GM19438 (cell line): ENCODE measurements at regions not wholly inside any gene's neighbourhood (a gene's known extent, or its start where the extent isn't known, plus 50 kb on each side); places are given as distances from the start of the nearest gene placed in this dataset.

ENCODE experiments used
- ATAC-seq: cut with Tn5 transposase; IDR thresholded peaks from one replicate; pipeline ENCODE4 v1.9.1; 2021; ENCODE audit warnings: low read depth; ENCODE audit not compliant: unreplicated experiment

DNA sequence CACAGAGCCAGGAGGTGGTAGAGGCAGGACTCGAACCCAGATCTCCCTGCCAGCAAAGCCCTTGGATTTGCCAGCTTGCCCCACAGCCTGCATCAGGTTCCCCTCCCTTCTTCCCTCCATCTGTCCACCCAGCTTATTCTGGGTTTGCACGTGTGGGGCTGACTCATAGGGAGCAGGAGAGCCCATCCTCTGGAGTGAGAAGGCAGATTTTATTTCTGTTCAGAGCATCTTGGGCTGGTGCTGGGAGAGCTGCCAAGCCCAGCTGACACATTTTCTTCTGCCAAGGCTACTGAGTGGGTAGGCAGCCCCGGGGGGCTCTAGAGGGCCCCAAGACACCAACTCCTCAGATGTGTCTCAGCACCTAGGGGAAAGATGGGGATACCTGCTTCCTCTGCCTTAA is 106.3 kb upstream of the CRHR1 start:
- no peak for ATAC-seq

GRCh38 chr17:45679426-45679825 is 104.7 kb upstream of the CRHR1 start:
- ATAC-seq: no peak

- ATAC-seq: no peak
These were observed 103.8 kb upstream of the CRHR1 start for GRCh38 chr17:45680360-45680759.

GRCh38 chr17:45681706-45682105 is 102.4 kb upstream of the CRHR1 start:
- ATAC-seq: no peak

GRCh38 chr17:45686250-45686649 is 97.9 kb upstream of the CRHR1 start:
- ATAC-seq: no peak

DNA sequence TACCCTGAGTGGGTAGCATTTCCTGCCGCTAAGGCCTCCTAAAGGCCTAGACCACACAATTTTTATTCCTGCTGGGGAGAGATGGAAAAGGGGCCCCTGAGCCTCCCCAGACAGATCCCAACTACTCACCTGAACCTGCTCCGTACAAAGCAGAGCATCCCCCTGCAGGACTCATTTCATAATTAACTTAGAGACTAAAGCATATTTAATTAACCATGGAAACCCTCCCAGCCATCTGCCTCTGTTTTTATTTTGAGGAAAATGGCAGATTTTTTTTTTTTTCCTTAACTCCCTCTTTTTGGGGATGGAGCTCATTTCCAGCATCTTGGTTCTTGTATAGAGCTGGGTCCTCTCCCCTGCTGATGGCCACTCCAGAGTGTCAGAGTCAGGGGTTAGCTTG is 96.5 kb upstream of the CRHR1 start:
- ATAC-seq: no peak

DNA sequence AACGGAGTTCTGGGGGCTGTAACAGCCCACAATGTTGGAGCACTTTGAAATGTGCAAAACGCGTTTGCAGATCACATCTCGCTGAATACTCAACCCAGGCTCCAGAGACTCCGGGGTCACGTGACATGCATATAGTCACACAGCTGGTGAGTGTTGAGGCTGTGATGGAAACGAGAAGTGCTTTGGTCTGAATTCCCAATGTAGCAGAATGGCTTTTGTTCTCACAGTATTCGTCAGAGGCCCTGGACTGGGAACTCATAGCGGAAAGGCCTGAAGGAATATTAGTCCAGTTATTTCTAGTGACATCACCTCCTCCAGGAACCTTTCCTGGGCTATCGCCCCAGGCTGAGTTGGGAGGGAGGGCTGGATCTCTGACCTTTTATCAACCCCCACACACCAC is 95.8 kb upstream of the CRHR1 start:
- ATAC-seq: no peak

DNA sequence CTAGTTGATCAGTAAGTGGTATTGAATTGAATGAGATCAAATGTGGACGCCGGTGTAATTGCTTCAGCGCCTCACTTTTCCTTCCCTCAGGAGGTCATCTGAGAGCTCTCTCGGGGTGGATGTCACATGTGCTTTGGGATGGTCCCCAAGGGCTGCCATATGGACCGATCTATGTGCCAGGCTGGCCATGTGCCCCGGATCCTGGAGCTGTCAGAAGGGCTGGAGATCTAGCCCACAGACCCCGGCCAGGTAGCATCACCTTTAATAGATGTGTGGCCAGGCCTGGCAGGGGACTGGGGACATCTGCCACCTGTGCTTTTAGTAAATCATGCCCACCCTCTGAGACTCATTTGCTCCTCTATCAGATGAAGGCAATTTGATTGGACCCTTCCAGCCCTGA is 95.3 kb upstream of the CRHR1 start:
- ATAC-seq: no peak

GRCh38 chr17:45689451-45689850 is 94.7 kb upstream of the CRHR1 start:
- ATAC-seq: no peak

DNA sequence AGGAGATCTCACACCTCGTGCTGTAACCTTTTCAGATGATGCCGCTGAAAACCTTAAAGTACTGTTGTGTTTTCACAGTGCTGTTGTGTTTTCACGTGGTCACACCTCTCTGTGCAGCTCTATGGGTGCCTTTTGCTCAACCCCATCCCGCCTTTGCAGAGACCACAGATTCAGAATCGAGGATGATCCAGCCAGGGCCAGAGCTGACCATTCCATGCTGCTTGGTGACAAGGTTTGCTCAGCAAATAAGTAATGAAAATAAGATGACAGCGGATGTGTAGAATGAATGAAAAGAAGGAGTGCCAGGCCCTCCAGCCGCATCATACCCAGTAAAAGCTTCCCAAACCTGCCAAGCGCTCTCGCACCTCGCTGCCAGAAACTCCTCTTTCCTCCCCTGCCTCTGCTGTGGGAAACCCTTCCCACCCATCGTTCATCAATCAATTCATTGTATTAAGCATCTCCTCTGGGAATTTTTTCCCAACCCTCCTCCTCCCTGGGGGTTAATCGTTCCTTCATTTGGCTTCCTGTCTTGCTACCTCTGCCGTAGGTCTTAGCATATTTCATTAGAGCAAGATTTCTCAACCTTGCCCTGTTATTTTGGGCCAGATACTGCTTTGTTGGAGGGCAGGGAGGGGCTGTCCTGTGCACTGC is 93.4 kb upstream of the CRHR1 start:
- ATAC-seq: no peak

- no peak for ATAC-seq
These were observed 91.5 kb upstream of the CRHR1 start for GRCh38 chr17:45692661-45693060.

- no peak for ATAC-seq
These were observed 90.3 kb upstream of the CRHR1 start for GRCh38 chr17:45693792-45694191.

- no peak for ATAC-seq
These were observed 87.7 kb upstream of the CRHR1 start for GRCh38 chr17:45696442-45696841.

DNA sequence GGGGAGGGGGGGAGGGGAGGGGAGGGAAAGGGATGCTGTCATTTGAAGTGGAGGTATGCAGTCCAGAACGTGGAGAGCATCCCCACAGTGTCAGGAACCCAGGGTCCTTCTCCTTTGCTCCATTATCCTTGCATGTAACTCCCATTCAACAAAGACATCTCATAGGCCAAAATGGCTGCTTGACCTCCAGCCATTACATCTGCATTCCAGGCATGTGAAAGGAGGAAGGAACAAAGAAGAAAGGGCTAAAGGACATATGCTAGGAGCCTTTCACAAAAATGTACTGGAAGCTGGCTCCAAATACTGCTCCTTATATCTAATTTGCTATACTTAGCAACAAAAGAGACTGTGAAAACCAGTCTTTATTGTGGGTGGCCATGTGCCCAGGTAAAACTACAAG is 87.0 kb upstream of the CRHR1 start:
- ATAC-seq: no peak

DNA sequence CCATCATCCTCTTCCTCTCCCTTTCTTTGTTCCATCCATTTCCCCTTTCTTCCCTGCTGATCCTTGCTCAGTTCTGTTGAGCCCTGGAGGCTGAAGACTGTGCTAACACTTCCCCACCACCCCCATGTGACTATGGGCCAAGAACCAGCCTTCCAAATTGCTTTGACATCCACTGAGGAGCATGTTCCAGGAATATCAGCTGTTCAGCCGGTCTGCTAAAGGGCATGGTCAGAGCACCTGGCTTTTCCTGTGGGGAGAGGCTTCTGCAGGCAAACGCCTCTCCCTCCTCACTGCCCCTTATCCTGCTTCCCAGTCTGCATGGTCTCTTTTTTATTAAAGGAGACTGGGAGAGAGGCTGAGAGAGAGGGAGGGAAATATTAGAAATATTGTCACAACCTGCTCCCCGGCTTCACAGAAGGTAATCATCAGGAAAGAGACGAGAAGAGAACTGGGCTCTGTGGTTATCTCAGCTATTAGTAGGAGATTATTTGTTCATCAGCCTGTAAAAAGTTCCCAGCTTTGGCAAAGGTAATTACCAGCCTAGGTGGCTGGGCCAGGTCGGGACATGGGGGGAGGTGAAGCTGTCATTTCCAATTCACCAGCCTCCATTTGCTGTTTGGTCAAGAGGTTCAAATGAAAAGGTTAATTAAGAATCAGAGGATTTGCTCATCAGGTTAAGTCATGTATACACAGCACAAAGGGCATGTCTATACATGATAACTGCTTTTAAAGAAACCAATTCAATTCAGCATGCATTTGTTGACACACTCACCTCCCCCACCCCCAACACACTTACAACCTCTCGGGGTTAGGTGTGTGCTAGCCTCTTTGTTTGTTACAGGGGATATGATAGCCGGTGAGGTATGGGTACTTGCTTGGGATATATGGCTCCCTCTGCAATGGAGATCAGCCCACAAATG is 83.7 kb upstream of the CRHR1 start:
- no peak for ATAC-seq

GRCh38 chr17:45702666-45703266 is 81.4 kb upstream of the CRHR1 start:
- no peak for ATAC-seq

DNA sequence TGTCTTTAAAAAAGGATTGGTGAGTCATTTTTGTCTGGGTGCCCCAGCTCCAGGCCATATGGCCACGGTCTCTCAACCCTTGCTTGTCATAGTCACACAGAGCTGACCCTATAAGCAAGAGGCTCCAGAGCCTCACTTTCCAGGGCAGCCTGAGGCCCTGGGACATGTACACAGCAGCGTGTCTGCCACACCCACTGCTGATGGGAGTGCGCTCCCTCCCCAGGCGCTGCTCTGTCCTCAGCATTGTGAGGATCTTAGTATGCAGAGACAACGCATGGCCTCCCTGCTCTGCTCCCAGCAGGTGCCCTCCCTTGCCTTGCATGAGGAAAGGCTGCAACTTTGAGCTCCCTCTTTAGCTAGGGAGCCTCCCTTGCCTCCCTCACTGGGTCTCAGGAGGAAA is 80.8 kb upstream of the CRHR1 start:
- ATAC-seq: no peak

- no peak for ATAC-seq
These were observed 80.3 kb upstream of the CRHR1 start for GRCh38 chr17:45703806-45704205.

GRCh38 chr17:45704251-45704650 is 79.9 kb upstream of the CRHR1 start:
- no peak for ATAC-seq

- no peak for ATAC-seq
These were observed 78.8 kb upstream of the CRHR1 start for GRCh38 chr17:45705123-45706009.

DNA sequence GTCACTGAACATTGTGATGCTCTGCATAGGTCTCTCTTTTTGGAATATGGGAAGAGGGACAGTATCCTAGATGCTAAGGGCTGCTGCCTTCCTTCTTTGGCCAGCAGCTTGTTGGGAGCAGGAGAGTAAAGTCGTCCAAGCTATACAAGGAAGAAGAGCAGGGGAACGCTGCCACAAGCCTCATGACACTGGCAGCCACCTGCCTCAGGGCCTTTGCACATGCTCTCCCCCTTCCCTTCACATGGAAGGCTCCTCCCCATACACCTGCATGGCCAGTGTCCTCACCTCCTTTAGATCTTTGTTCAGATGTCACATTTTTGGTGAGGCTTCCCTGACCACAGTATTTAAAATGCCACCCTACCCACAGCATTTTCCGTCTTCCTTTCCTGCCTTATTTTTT is 78.1 kb upstream of the CRHR1 start:
- no peak for ATAC-seq
